HG03039 (cell line): ENCODE measurements at regions not wholly inside any gene's neighbourhood (a gene's known extent, or its start where the extent isn't known, plus 50 kb on each side); places are given as distances from the start of the nearest gene placed in this dataset.
"Not testable (repeated sequence)": the region's sequence is repeated elsewhere in the genome, so short reads cannot be mapped to it uniquely, and the experiment has no call there.

Experiments
- ATAC-seq: cut with Tn5 transposase; IDR thresholded peaks from one replicate; pipeline ENCODE4 v1.9.1; 2021; ENCODE audit warnings: mild to moderate bottlenecking, moderate library complexity; ENCODE audit not compliant: unreplicated experiment

DNA sequence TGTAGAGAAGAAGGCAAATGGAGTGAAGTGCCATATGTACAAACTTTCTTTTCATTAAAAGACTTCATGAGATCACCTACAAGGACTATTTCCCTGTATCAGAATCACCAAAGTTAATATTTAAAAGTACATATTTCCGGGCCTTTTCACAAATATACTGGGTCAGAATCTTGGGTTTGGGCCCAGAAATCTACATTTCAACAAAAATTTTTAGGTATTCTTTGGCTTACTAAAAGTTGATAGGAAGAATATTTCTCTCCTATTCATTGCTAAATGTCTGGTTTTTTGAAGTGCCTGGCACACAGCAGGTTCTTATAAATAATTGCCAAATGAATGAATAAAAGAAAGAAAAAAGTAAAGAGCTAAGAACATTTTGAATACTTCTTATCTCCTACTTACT lies 843.8 kb upstream of the ACVR2A start:
- ATAC-seq = no peak

- not testable (repeated sequence) for ATAC-seq
Observed at GRCh38 chr2:147000151-147000550, 844.7 kb upstream of the ACVR2A start.

- ATAC-seq = no peak
Observed at GRCh38 chr2:146997945-146998344, 846.9 kb upstream of the ACVR2A start.

- no peak for ATAC-seq
Observed at GRCh38 chr2:146997488-146997887, 847.3 kb upstream of the ACVR2A start.

- no peak for ATAC-seq
Observed at GRCh38 chr2:146994246-146994645, 850.6 kb upstream of the ACVR2A start.

- ATAC-seq = no peak
Observed at GRCh38 chr2:146992466-146992865, 852.4 kb upstream of the ACVR2A start.

DNA sequence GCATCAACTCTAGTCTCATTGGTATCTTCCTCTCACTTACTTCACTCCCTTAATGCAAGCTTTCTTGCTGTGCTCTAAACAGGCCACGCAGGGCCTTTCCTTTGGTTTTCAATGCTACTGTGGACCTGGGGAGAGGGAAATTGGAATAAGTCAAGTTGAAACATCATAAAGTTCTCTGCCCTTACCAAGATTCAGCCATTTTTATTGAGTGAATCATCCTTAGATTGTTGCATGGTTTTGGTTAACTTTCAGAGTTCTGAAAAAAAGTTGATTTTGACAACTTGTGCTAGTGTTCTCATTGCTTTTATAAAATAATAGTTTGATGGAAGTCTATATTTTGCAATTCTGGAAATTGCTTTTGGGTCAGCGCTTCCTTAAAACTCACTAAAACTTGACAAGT lies 852.8 kb upstream of the ACVR2A start:
- no peak for ATAC-seq

DNA sequence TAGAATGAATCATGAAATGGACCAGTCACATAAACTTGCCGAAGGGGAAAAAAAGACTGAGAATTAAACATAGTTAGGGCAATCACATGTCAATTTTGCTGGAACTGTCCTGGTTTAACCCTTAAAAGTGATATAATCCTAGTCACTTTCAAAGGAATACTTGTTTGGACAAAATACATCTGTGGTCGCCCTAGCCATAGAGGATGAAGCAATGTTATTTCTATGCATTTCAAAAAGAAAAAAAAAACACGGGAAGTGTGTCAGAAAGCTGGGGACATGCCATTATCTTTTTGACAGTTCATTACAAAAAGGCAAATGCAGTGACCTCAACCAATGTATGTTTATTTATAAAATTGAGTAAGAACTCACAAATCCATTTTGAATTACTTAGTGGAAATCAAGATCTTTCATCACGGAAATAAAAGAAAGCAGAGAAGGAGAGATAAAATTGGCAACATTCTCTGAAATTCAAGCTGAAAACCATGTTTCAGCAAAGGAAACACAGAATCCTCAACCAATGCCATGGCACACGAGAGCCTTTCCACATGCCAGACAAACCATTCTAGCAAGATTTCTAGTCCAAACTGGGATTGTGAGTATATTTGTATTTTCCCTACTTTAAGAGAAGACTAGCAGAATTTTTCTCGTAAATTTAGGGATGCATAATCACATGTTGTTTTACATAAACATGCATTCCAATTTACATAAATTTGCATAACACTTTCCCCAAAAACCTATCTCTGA lies 854.3 kb upstream of the ACVR2A start:
- no peak for ATAC-seq

DNA sequence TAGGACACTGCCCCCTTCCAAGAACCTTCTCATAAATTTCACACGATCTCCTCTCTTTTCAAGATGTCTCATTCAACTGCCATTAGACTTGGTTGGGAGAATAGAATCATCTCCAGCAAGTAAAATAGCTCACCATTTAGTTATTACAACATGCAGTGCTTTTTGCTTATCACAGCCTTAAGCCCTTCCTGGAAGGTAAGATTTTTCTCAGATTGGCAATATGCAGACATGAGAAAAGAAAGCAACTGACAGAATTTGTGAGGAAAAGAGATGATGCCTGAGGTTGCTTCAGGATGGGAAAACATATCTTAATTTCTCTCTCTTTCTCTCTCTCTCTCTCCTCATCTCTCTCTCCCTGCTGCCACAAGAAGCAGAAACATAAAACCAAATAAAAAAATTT lies 855.1 kb upstream of the ACVR2A start:
- no peak for ATAC-seq

DNA sequence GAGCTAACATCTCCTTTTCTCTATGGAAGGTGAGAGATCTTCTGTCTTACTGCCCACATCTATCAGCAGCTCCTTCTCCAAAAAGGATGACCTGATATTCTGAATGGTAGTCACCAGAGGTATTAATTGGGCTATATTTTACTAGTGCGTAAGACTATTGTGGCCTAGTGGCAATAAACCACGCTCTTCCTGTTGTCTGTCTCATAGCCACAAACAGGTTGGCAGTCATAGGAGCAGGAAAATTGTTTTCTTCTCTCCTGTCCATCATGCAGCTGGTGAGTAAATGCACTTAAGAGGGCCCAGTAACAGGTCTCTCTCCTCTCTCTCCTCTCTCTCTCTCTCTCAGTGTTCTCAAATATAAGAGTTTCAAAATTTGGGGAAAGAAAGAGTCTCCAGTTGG lies 856.8 kb upstream of the ACVR2A start:
- no peak for ATAC-seq

DNA sequence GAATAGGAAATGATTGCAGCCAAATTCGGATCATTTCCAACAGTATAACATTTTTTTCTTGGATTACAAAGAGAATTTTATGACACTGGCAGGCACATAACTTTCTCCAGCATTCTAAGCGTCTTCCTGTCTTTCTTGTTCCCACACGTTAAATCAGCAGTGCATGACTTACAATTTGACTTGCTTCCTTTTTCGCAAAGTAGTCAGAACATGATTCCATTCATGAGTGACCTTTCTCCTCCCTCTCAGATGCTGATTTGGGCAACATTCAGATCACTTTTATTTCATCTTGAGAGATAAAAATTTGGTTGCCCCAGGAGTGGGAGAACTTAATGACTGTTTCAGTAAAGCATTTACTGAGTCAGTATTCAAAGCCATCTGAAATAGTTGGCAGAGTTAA lies 858.7 kb upstream of the ACVR2A start:
- ATAC-seq = no peak

- ATAC-seq = no peak
Observed at GRCh38 chr2:146985753-146986152, 859.1 kb upstream of the ACVR2A start.

DNA sequence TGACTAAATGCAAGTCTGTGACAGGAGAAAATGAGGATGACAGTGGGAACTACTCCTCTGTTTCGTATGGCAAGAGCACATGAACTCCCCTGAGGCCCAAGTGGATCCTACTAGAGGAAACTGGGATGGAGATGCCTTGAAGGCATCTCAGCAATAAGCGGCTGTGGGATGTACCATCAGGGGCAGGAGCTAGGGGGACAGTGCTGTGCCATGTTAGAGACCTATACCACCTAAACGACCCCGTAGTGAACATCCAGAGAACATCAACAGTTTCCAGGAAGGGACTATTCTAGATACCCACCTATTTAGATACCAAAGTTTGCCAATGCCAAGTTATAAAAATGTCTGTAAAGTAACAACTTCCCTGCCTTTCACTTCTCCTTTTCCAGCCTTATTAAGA lies 860.8 kb upstream of the ACVR2A start:
- no peak for ATAC-seq

GRCh38 chr2:146982393-146982846 lies 862.4 kb upstream of the ACVR2A start:
- no peak for ATAC-seq

GRCh38 chr2:146981921-146982320 lies 862.9 kb upstream of the ACVR2A start:
- no peak for ATAC-seq

- no peak for ATAC-seq
Observed at GRCh38 chr2:146979746-146980145, 865.1 kb upstream of the ACVR2A start.

DNA sequence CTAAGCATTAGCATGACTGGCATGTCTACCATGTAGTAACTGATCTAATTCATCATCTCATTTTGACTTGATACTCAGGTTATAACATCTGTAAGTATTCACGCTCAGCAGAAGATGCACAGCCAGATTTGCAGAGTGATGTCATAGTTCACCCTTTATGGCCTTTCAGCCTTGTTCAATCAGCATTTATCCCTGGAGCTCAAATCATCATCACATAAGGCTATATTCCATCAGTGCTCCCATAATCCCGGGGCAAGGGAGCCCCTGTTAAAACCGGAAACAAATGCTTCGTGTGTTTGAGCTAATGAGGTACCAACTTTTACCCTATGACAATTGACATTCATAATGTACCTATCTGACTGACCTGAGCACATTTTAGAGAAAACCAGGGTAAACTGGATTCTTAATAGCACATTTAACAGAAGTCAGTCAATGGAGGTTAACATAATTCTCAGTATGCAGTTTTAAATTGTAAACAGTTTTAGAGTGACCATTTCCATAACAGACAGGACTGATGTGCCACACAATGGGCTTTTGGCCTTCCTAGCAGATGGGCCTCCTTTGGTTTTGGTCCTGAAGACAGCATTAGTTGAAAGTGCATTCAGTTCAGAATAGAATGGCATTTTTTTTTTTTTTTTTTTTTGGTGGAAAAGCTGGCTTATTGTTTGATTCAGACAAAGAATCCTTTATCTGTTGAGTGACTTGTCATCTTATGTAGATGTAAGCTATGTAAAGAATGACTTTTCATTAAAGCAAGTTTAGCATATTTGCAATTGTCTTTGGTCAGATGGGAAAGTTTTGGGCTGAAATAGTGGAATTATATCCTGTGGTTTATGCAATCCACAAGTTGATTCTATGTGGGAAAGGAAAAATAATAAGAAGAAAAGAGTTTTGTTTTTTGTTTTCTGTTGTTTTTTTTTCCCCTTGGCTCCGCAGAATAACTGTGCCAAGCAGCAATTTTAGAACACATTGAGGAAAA lies 866.0 kb upstream of the ACVR2A start:
- no peak for ATAC-seq

- ATAC-seq = not testable (repeated sequence)
Observed at GRCh38 chr2:146970981-146971380, 873.8 kb upstream of the ACVR2A start.

DNA sequence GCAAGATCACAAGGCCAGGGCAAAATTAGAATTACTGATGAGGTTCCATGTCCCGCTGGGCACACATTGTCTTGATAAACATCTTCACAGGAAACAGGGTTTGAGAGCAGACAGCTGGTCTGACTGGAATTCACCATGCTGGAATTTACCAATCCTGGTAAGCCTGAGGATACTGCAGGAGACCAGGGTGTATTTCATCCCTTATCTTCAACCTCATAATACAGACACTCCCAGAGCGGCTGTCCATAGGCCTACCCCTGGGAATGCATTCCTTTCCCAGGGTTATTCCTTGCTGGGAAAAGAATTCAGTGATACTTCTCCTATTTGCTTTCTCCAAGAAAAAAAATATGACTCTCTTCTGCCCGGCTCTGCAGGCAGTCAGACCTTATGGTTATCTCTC lies 875.1 kb upstream of the ACVR2A start:
- ATAC-seq = not testable (repeated sequence)

- no peak for ATAC-seq
Observed at GRCh38 chr2:146964494-146964893, 880.3 kb upstream of the ACVR2A start.

DNA sequence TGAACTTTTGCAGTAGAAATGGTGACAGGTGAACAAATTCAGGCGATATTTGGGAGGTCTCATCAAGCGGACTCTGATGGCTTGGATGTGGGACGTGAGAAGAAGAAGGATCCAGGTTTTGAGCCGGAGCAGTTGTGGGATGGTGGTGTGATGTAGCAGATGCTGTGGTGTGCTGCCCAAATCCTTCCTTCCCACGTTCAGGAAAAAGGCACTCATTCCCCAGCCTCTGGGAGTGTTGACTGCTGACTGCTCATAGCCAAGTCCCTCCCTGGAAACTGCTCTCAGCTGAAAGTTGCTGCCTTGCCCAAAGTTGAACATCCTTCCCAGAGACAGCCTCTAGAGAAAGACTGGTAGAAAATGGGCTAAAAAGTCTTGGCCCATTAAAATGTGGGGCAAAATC lies 890.3 kb upstream of the ACVR2A start:
- ATAC-seq = no peak

DNA sequence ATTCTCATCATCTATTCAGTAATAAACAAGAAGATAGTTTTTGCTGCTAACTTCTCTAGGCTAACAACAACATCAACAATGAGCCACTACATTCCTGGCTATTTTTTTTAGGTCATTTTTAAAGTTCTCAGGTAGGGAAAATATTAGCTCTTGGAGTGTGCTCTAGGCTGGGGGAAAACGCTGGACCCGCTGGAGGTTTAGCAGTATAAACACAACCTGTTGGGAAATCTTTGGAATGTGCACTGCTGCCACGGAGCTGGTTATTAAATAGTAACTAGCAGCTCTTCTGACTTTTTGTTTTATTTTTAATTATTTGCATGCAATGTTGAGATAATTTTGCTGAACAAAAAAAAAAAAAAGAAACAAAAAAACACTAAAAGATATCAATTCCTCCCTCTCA lies 892.1 kb upstream of the ACVR2A start:
- ATAC-seq = no peak
